Stimulated activated naive CD4-positive, alpha-beta T cell (primary cell): ENCODE measurements at regions not wholly inside any gene's neighbourhood (a gene's known extent, or its start where the extent isn't known, plus 50 kb on each side); places are given as distances from the start of the nearest gene placed in this dataset.
"Not testable (repeated sequence)": the region's sequence is repeated elsewhere in the genome, so short reads cannot be mapped to it uniquely, and the experiment has no call there.

ENCODE experiments used
- DNase-seq, 6 experiments: peaks; one replicate each; lab custom pipeline; 2025; lab: John Stamatoyannopoulos, UW

DNA sequence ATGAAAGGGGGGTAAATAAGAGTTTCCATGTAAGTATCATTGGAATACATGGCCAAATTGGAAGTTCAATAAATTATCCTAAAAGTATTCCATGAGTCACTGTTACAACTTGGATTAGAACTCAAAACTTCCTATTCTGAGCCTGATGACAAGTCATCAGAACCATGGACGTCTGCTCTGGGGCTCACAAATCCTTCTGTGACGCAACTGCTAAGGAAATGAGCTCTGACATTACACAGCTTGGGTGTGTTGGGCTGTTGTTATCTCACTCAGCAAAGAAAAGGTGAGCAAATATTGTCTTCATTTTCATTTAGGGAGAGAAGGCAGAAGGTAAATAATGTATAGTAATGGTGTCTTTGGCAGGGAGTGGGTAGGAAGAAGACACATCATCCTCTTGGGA is 214.8 kb upstream of the ADO start:
- no peak for DNase-seq

- no peak for DNase-seq
Observed at GRCh38 chr10:62590306-62590705, 214.2 kb upstream of the ADO start.

GRCh38 chr10:62594093-62594520 is 210.4 kb upstream of the ADO start:
- peak in 5 of 6 experiments; percentile 3 to 52 (median 23) for DNase-seq

DNA sequence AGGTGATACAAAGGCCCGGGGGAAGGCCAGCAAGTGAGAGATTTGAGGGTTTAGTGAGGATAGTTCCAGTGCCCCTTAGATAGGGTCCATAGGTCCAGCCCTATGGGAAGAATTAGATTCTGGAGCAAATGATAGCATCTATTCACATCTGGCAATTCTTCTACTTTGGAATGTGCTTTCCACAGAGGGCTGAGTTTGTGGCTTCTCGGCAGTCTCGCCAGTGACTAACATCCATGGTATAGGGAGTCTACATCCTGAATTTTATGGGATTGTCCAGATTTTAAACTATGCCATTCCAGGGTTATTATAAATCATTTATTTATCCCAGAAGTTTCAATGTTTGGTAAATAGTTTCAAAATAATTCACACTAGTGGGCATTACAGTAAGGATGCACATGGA is 207.3 kb upstream of the ADO start:
- DNase-seq = no peak

- DNase-seq = no peak
Observed at GRCh38 chr10:62599161-62599560, 205.4 kb upstream of the ADO start.

DNA sequence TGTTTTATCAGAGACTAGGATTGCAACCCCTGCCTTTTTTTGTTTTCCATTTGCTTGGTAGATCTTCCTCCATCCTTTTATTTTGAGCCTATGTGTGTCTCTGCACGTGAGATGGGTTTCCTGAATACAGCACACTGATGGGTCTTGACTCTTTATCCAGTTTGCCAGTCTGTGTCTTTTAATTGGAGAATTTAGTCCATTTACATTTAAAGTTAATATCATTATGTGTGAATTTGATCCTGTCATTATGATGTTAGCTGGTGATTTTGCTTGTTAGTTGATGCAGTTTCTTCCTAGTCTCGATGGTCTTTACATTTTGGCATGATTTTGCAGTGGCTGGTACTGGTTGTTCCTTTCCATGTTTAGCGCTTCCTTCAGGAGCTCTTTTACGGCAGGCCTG is 198.0 kb upstream of the ADO start:
- not testable (repeated sequence) for DNase-seq

DNA sequence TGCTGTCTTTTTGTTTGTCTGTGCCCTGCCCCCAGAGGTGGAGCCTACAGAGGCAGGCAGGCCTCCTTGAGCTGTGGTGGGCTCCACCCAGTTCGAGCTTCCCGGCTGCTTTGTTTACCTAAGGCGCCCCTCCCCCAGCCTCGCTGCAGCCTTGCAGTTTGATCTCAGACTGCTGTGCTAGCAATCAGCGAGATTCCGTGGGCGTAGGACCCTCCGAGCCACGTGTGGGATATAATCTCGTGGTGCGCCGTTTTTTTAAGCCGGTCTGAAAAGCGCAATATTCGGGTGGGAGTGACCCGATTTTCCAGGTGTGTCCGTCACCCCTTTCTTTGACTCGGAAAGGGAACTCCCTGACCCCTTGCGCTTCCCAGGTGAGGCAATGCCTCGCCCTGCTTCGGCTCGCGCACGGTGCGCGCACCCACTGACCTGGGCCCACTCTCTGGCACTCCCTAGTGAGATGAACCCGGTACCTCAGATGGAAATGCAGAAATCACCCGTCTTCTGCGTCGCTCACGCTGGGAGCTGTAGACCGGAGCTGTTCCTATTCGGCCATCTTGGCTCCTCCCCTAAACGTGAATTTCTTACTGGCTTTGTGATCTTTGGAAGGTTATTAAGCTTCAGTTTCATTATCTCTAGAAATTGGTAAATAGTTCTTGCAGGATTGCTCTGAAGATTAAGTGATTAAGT is 196.2 kb upstream of the ADO start:
- DNase-seq = not testable (repeated sequence)

GRCh38 chr10:62610649-62611229 is 193.8 kb upstream of the ADO start:
- peak; percentile 40 to 75 (median 52) for DNase-seq

DNA sequence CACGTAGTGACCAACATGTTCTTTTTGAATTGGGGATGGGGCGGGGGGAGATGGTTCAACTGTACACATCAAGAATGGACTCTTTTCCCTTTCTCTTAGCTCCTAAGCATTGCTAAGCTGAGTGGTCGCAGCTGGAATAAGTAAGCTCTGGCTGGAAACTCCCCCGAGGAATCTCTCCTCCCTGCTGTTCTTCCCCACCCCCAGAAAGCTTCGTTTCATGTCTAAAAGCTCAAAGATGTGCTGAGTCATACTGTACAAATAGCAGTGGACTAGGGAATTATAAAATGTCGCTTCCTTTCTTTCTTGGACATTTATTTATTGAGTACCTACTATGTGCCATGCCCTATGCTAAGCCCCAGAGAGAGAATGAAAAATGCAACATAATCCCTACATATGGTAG is 191.1 kb upstream of the ADO start:
- no peak for DNase-seq

DNA sequence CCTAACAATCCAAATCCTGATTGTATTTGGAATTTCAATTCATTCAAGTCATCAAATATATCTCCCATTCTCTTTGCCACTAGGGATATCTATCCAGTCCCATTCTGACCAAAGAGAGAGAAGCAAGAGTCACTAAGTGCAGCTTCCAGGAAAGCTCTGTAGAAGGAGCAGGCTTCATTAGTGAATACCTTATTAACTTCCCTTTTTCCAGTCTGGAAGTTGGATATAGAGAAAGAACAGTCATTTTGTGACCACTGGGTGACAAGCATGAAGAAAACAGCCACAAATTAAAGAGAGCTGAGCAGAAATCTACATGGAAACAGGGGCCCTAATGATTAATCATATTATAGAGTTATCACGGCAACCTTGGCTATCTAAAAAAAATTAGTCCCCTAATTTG is 190.7 kb upstream of the ADO start:
- DNase-seq = no peak

GRCh38 chr10:62614389-62615157 is 189.9 kb upstream of the ADO start:
- DNase-seq = no peak

GRCh38 chr10:62616885-62617590 is 187.5 kb upstream of the ADO start:
- no peak for DNase-seq

- DNase-seq = no peak
Observed at GRCh38 chr10:62617652-62618051, 186.9 kb upstream of the ADO start.

DNA sequence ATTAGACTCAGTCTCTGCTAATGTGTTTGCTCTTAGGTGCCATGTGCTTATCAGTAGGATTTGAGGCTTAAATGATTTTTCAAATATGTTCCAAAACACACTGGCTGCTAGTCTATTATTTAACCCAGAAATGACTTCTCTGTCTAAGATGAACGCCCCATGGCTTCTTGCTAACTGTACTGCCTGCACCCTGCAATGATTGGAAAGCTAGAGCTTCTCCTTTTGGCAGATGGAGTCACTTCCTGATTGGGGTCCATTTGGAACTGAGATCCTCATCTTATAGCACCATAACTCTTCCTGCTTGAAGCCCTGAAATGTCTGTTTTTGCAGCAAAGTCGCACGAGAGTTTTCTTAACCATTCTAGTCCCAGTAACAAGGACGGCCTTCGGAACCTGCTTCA is 186.5 kb upstream of the ADO start:
- no peak for DNase-seq

GRCh38 chr10:62618576-62619412 is 185.7 kb upstream of the ADO start:
- DNase-seq = no peak

DNA sequence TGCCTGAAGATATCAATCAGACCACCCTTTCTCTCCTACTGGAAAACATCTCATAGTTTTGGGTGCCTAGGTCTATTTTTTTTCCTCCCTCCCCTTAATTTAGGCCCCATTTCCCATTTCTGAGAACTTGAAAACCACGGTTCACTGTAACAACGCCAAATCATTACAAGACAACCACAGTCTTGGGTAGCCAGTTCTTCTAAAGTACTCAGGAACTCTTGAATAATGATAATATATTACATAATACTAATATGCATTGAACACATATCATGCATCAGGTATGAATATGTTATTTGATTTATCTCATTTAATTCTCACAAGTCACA is 185.1 kb upstream of the ADO start:
- DNase-seq = no peak

DNA sequence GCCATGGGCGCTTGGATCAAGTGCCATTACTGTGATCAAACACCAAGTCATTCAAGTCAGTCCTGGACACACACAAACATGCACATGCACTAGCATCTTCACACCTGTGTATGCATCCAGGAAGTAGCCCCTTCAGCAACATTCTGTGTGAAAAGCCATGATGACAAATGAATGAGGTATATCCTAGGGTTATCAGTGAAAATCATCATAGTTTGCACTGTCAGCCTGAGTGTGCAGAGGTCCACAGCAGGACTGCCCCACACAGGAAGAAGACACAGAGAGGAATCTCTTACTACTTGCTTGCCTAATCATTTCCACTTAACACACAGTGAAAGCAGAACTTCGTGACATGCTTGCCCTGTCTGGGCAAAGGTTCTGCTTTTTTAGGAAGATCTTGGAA is 184.0 kb upstream of the ADO start:
- no peak for DNase-seq

GRCh38 chr10:62623223-62623622 is 181.3 kb upstream of the ADO start:
- no peak for DNase-seq

DNA sequence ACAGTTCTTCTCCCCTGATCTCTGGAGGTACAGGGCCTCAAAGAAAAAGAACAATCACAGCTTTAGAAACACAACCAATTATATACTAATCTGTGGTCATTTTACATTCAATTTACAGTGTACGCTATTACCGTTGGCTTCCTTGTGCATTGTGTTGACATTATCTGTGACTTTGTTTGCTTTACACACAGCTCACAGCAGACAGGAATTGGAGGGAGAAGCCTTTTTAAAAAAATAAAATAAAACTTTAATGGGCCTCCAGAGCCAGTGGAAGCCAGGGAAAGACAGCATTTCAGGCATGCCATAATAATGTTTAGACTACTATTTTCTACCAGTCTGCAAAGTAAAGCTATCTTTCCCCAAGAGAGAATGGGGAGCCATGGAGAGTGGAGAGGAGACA is 179.0 kb upstream of the ADO start:
- DNase-seq = no peak

DNA sequence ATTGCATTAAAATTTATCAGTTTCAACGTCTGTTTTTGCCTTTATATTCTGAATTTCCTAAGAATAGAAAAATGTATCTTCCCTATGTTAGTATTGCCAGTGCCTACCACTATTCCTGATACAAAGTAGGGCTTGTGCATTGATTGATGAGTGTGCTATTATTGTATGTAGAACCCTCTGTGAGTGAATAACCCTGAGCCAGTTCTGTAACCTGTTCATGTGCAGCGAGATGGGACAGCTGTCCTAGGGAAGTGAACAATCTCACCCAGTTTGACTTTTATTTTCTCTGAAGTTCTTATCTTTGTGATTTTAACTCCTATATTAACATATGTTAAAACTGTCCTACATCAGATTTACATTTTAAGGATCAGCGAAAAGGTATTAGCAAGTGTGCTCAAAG is 178.4 kb upstream of the ADO start:
- no peak for DNase-seq

- no peak for DNase-seq
Observed at GRCh38 chr10:62626817-62627216, 177.7 kb upstream of the ADO start.

- no peak for DNase-seq
Observed at GRCh38 chr10:62627983-62628382, 176.5 kb upstream of the ADO start.
